ENCODE measurements at regions not wholly inside any gene's neighbourhood (a gene's known extent, or its start where the extent isn't known, plus 50 kb on each side); places are given as distances from the start of the nearest gene placed in this dataset.
"Not testable (repeated sequence)": the region's sequence is repeated elsewhere in the genome, so short reads cannot be mapped to it uniquely, and the experiment has no call there.

GRCh38 chr2:215644233-215644897 lies 208.5 kb upstream of the FN1 start:
- DNase-seq = no peak

GRCh38 chr2:215638687-215639086 lies 202.8 kb upstream of the FN1 start:
- DNase-seq = no peak

GRCh38 chr2:215637651-215638050 lies 201.8 kb upstream of the FN1 start:
- DNase-seq = no peak

DNA sequence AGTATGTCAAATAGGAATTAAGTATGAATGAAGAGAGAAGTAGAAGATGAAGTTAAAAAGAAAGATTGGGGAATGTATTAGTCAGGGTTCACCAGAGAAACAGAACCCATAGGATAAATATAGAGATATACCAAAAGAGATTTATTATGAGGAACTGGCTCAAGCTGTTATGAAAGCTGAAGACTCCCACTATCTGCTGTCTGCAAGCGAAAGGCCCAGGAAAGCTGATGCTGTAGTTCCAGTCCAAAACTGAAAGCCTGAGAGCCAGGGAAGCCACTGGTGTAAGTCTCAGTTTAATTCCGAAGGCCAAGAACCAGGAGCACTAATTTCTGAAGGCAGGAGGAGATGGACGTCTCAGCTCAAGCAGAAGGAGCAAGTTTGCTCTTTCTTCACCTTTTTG lies 200.9 kb upstream of the FN1 start:
- no peak for DNase-seq

DNA sequence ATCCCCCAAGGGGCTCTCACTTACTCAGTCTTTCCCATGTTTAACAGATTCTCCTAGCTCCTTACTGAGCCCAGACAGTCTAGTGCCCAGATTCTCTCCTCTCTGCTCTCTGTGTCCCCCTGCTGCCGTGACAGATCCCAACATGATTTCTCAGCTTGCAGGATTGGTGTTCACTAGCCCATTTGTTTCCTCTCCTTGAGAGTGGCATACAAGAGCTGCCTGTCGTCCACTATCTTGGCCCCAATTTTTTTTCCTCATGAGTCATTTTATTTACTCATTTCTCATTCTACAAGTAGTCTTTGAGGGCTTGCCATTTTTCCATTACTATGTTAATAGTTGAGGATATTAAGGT lies 199.9 kb upstream of the FN1 start:
- peak; percentile 51 for DNase-seq

DNA sequence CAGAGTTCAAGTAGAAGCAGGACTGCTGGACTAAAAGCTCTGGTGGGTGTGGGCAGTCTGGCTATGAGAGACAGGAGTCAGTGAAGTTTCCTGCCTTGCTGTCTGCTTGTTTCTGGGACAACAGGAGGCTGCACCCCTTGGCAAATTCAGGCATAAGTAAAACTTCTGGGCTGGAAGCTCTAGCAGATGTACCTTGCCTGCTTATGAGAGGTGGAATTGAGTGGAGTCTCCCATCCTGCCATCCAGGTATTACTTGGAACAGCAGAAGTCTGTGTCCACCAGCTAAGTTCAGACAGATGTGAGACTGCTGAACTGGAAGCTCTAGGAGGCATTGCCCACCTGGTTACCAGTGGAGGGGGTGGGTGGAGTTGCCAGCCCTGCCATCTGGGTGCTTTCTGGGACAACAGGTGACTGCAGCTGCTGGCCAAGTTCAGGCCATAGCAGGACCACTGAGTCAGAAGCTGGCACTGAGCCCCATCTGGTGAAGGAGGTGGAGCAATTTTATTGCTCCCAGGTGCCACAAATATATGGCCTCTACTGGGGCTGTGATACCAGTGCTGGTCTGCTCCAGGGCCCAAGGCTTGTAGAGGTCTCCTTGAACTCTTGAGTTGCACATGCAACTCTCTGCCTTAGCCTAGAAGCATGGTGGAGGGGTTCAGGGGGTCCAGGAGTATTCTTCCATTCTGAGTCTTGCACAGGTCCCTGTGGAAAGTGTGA lies 199.4 kb upstream of the FN1 start:
- DNase-seq = no peak

GRCh38 chr2:215633360-215633759 lies 197.5 kb upstream of the FN1 start:
- no peak for DNase-seq

DNA sequence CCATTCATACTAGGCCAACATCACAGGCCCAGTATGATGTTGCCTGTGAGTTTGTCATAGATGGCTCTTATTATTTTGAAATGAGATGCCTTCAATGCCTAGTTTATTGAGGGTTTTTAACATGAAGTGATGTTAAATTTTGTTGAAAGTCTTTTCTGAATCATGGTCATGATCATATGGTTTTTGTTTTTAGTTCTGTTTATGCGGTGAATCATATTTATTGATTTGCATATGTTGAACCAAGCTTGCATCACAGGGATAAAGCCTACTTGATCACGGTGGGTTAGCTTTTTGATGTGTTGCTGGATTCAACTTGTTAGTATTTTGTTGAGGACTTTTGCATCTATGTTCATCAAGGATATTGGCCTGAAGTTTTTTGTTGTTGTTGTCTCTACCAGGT lies 195.8 kb upstream of the FN1 start:
- no peak for DNase-seq

DNA sequence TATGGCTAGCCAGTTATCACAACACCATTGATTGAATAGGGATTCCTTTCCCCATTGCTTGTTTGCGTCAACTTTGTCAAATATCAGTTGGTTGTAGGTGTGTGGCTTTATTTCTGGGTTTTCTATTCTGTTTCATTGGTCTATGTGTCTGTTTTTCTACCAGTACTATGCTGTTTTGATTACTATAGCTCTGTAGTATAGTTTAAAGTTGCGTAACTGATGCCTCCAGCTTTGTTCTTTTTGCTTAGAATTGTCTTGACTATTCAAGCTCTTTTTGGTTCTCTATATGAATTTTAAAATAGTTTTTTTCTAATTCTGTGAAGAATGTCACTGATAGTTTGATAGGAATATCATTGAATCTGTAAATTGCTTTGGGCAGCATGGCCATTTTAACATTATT lies 194.9 kb upstream of the FN1 start:
- not testable (repeated sequence) for DNase-seq

- DNase-seq = no peak
Measured at GRCh38 chr2:215627771-215628170, 191.9 kb upstream of the FN1 start.

DNA sequence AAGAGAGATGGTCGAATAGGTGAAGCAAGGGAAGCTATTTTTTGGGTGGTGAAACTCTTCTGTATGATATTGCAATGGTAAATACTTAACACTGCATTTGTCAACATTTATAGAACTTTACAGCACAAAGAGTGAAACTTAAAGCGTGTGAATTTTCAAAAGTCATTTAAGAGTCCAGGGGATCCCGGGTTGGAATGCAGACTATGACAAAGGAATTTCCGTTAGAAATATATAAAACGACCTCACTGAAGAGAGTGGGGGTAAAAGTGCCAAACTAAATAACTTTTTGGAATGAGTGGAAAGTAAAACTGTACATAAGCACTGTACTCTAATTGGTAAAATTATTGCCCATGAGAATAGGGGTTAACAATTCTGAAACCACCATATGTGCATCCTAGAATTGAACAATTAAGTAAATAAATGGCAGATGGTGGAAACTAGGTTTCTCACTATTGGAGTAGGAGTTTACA lies 191.0 kb upstream of the FN1 start:
- peak; percentile 59 for DNase-seq

GRCh38 chr2:215626063-215626462 lies 190.2 kb upstream of the FN1 start:
- DNase-seq = no peak

- no peak for DNase-seq
Measured at GRCh38 chr2:215625207-215625606, 189.3 kb upstream of the FN1 start.

- peak; percentile 75 for DNase-seq
Measured at GRCh38 chr2:215624423-215624829, 188.6 kb upstream of the FN1 start.

DNA sequence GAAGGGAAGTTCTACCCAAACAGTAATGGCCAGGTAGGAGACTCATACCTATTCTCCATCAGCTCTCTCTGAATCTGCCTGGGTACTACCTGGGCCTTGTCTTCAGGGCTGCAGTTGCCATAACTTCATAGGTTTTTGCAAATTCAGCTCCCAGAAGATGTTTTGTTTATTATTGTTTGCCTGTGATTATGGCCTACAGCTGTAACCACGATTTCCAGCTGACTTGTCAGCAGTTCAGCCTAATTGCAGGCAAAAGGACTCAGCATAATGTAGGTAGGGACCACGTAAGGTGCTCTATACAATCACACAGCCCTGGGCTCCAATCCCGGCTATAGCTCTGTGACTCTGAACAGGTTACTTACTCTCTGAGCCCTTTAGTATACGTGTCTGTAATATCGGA lies 187.0 kb upstream of the FN1 start:
- DNase-seq = no peak

DNA sequence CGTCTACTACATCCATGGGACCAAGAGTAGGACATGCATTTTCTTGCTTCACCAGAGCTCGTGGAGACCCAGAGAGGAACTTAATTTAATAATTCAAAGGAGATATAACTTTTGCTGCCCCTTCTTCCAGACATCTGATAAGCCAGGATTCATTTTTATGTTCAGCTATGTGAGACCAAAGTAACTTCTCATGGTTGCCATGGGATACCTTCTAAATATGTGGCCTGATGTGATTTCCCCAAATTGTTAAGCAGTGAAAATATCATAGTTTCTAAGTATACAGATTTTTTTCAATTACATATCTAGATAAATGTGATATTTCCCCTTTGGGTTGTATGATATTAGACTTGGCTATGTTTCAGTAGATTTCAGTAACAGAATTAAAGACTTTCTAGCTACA lies 185.5 kb upstream of the FN1 start:
- DNase-seq = no peak

GRCh38 chr2:215620528-215620927 lies 184.7 kb upstream of the FN1 start:
- DNase-seq = no peak

DNA sequence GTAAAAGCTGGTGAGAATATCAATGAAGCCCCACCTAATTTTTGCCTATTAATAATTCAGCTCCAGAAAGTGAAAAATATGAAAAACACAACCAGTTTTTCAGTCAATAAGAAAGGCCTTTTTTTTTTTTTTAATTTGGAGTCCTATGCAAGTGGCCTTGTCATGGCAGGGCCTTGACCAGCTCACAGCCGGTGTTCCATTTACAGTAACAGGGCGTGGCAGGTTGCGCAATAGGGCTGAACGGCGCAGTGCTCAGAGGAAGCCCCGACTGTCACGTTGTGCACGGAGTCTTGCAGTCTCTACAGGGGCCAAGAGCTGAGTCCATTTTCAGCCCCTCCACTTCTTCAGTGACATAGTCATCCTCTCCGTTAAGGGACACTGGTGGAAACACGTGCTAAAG lies 184.1 kb upstream of the FN1 start:
- no peak for DNase-seq

DNA sequence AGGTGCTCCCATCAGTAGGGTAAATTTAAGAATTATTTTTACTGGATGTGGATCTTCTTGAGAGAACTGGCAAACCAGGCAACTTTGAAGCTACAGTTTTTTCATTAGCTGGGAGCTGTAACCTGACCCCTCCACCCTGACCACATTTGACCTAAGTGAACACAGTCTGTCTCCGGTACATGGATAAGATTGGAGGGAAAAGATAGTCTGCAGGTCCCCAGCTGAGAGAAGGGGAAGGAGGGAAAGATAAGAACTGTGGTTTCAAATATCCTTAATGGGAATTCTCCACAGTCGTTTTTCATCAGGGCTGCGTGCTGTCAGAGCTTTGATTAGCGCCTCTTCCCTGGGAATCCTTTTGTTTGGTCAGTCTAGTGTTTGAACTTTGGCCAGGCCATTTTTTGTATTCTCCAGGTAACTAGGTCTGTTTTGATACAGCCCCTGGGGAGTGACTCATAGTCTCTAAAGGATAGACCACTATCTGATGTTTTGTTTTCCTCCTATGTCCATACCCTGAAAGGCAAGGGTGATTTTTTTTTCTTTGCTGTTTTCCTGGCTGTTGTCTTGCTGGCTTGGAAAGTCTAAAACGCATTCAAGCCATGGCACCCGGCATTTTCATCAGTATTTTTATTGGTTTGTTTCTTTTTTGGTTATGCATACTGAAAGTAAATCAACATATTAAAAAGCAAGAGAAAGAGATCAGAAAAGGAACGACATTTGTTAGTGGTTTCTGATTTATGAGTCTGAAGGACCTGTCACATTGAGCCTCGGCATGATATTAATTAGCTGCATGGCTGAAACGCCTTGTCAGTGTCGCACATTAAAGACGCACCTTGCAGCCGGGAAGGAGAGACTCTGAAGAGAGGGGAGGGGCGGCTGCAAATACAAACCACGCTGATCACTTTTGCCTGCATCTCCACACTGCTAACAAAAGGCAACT lies 183.4 kb upstream of the FN1 start:
- peak; percentile 38 for DNase-seq

DNA sequence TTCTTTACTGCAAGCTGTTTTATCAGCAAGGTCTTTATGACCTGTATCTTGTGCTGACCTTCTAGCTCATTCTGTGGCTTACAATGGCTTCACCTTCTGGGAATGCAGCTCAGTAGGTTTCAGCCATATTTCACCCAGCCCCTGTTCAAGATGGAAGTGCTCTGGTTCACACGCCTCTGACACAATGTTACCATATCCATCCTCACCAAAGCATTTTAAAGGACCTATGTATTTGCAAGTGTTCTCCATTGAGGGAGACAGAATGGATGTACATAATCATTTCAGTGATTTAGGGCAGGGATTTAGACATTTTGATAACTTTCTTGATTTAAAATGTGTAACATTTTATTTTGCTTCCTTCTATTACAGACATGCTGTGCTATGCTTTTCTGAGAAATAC lies 182.3 kb upstream of the FN1 start:
- DNase-seq = no peak

GRCh38 chr2:215617060-215617824 lies 181.4 kb upstream of the FN1 start:
- DNase-seq = no peak

- DNase-seq = no peak
Measured at GRCh38 chr2:215615803-215616174, 179.9 kb upstream of the FN1 start.
